H9 (cell line): ENCODE measurements at regions not wholly inside any gene's neighbourhood (a gene's known extent, or its start where the extent isn't known, plus 50 kb on each side); places are given as distances from the start of the nearest gene placed in this dataset.

Source experiments
- DNase-seq: peaks from one replicate; pipeline ENCODE4 v3.0.0-alpha.2; 2017
- H2AFZ ChIP-seq: one replicate; pipeline ENCODE4 v1.6.1; 2013; ENCODE audit warnings: mild to moderate bottlenecking, low read length, control low read depth, moderate library complexity
- H2AK5ac ChIP-seq: 2 replicates; pipeline ENCODE4 v1.6.1; 2013; ENCODE audit warnings: low read length, control low read depth, mixed read lengths; ENCODE audit not compliant: insufficient read length
- H2BK120ac ChIP-seq: one replicate; pipeline ENCODE4 v1.6.1; 2013; ENCODE audit warnings: low read depth, mild to moderate bottlenecking, low read length, control low read depth, inconsistent platforms; ENCODE audit not compliant: poor library complexity, severe bottlenecking
- H2BK12ac ChIP-seq: 2 replicates; pipeline ENCODE4 v1.6.1; 2013; ENCODE audit warnings: low read length, control low read depth, mixed read lengths, low read depth; ENCODE audit not compliant: insufficient read length
- H2BK15ac ChIP-seq: 2 replicates; pipeline ENCODE4 v1.6.1; 2013; ENCODE audit warnings: low read depth, low read length, control low read depth
- H2BK20ac ChIP-seq: one replicate; pipeline ENCODE4 v1.6.1; 2013; ENCODE audit warnings: low read depth, mild to moderate bottlenecking, low read length, control low read depth, inconsistent platforms; ENCODE audit not compliant: poor library complexity, severe bottlenecking
- H2BK5ac ChIP-seq: 2 replicates; pipeline ENCODE4 v1.6.1; 2013; ENCODE audit warnings: low read length, control low read depth, mixed read lengths; ENCODE audit not compliant: insufficient read length
- H3K14ac ChIP-seq: 2 replicates; pipeline ENCODE4 v1.6.1; 2013; ENCODE audit warnings: low read length, control low read depth; ENCODE audit not compliant: insufficient read depth
- H3K18ac ChIP-seq: 2 replicates; pipeline ENCODE4 v1.6.1; 2013; ENCODE audit warnings: low read depth, mild to moderate bottlenecking, mixed read lengths, low read length, control low read depth; ENCODE audit not compliant: insufficient read length
- H3K23ac ChIP-seq: 2 replicates; pipeline ENCODE4 v1.6.1; 2013; ENCODE audit warnings: low read length, control low read depth, mixed read lengths, low read depth; ENCODE audit not compliant: insufficient read length
- H3K23me2 ChIP-seq: 2 replicates; pipeline ENCODE4 v1.6.1; 2013; ENCODE audit warnings: low read depth, mild to moderate bottlenecking, mixed read lengths, low read length, control low read depth; ENCODE audit not compliant: insufficient read length, poor library complexity, severe bottlenecking
- H3K27ac ChIP-seq: 2 replicates; pipeline ENCODE4 v1.5.1; 2013; ENCODE audit warnings: low read length, control low read depth, mixed read lengths, low read depth; ENCODE audit not compliant: insufficient read length
- H3K27me3 ChIP-seq: 2 replicates; pipeline ENCODE4 v1.6.1; 2013; ENCODE audit warnings: low read length, control low read depth, inconsistent platforms; ENCODE audit not compliant: insufficient read depth
- H3K4ac ChIP-seq: 2 replicates; pipeline ENCODE4 v1.6.1; 2013; ENCODE audit warnings: low read depth, mild to moderate bottlenecking, control low read depth, inconsistent platforms, low read length, moderate library complexity
- H3K4me1 ChIP-seq: 2 replicates; pipeline ENCODE4 v1.6.1; 2013; ENCODE audit warnings: low read length, control low read depth, inconsistent platforms; ENCODE audit not compliant: insufficient read depth
- H3K4me2 ChIP-seq: 2 replicates; pipeline ENCODE4 v1.6.1; 2013; ENCODE audit warnings: low read length, control low read depth, mixed read lengths; ENCODE audit not compliant: insufficient read length, insufficient read depth
- H3K56ac ChIP-seq: 2 replicates; pipeline ENCODE4 v1.6.1; 2013; ENCODE audit warnings: low read depth, mild to moderate bottlenecking, mixed read lengths, low read length, control low read depth; ENCODE audit not compliant: insufficient read length
- H3K79me1 ChIP-seq: 2 replicates; pipeline ENCODE4 v1.6.1; 2013; ENCODE audit warnings: low read depth, mild to moderate bottlenecking, moderate library complexity, low read length, control low read depth, inconsistent platforms; ENCODE audit not compliant: insufficient read depth, poor library complexity, severe bottlenecking
- H3K79me2 ChIP-seq: 2 replicates; pipeline ENCODE4 v1.6.1; 2013; ENCODE audit warnings: low read length, control low read depth, inconsistent platforms; ENCODE audit not compliant: insufficient read depth
- H3K9ac ChIP-seq: 2 replicates; pipeline ENCODE4 v1.6.1; 2013; ENCODE audit warnings: low read length, control low read depth, mixed read lengths; ENCODE audit not compliant: insufficient read length; ENCODE audit errors: extremely low read depth
- H3K9me3 ChIP-seq: one replicate; pipeline ENCODE4 v1.6.1; 2013; ENCODE audit warnings: low read depth, low read length, inconsistent platforms; ENCODE audit not compliant: control insufficient read depth
- H3T11ph ChIP-seq: one replicate; pipeline ENCODE4 v1.6.1; 2013; ENCODE audit warnings: mild to moderate bottlenecking, low read length, control low read depth, inconsistent platforms
- H4K20me1 ChIP-seq: one replicate; pipeline ENCODE4 v1.6.1; 2013; ENCODE audit not compliant: control insufficient read depth, insufficient read length, insufficient read depth
- H4K5ac ChIP-seq: 2 replicates; pipeline ENCODE4 v1.6.1; 2013; ENCODE audit warnings: low read depth, mild to moderate bottlenecking, mixed read lengths, low read length, control low read depth; ENCODE audit not compliant: insufficient read length
- H4K8ac ChIP-seq: replicated peaks from 2 replicates; pipeline ENCODE4 v1.6.1; 2013; ENCODE audit warnings: low read length, control low read depth, mixed read lengths, low read depth; ENCODE audit not compliant: insufficient read length
- H4K91ac ChIP-seq: 2 replicates; pipeline ENCODE4 v1.6.1; 2013; ENCODE audit warnings: low read depth, mild to moderate bottlenecking, moderate library complexity, mixed read lengths, low read length, control low read depth; ENCODE audit not compliant: insufficient read length
- H3K27ac Mint-ChIP-seq, 3 experiments: 2 replicates in 2 of 3; 3 replicates in 1 of 3; pipeline ENCODE4 v1.8.0; 2020 to 2021; ENCODE audit warnings: mixed read lengths in 3 of 3, mild to moderate bottlenecking in 1 of 3, moderate library complexity in 1 of 3
- H3K27me3 Mint-ChIP-seq: 2 replicates; pipeline ENCODE4 v1.8.0; 2021; ENCODE audit warnings: low read depth, mild to moderate bottlenecking, moderate library complexity, mixed read lengths
- H3K36me3 Mint-ChIP-seq, 3 experiments: 2 replicates in 2 of 3; 3 replicates in 1 of 3; pipeline ENCODE4 v1.8.0; 2020 to 2021; ENCODE audit warnings: low read depth in 3 of 3, mixed read lengths in 3 of 3; ENCODE audit not compliant: insufficient read depth in 1 of 3
- H3K4me1 Mint-ChIP-seq, 2 experiments: 2 replicates each; pipeline ENCODE4 v1.8.0; 2020; ENCODE audit warnings: mixed read lengths in 2 of 2
- H3K4me3 Mint-ChIP-seq, 2 experiments: 2 replicates in 1 of 2; 3 replicates in 1 of 2; pipeline ENCODE4 v1.8.0; 2020 to 2021; ENCODE audit warnings: mild to moderate bottlenecking in 2 of 2, mixed read lengths in 2 of 2, moderate library complexity in 1 of 2
- H3K9me3 Mint-ChIP-seq, 2 experiments: 2 replicates in 1 of 2; 3 replicates in 1 of 2; pipeline ENCODE4 v1.8.0; 2020; ENCODE audit warnings: mild to moderate bottlenecking in 2 of 2, mixed read lengths in 2 of 2, moderate library complexity in 1 of 2
- CTCF ChIP-seq: fragments of 200-600 bp; sonication (generic); conservative IDR thresholded peaks from 3 replicates; pipeline ENCODE4 v1.8.0; 2021; ENCODE audit warnings: antibody characterized with exemption, mild to moderate bottlenecking
- WGBS: extraction: QIAGEN DNeasy Blood & Tissue Kit; methylation state at CpG from one replicate; pipeline ENCODE4 v1.1.7; 2013; ENCODE audit warnings: missing lambda C conversion rate, low lambda C conversion rate, mixed read lengths; ENCODE audit not compliant: insufficient read length; ENCODE audit errors: extremely low coverage; 5-methylcytosine and 5-hydroxymethylcytosine counted together

DNA sequence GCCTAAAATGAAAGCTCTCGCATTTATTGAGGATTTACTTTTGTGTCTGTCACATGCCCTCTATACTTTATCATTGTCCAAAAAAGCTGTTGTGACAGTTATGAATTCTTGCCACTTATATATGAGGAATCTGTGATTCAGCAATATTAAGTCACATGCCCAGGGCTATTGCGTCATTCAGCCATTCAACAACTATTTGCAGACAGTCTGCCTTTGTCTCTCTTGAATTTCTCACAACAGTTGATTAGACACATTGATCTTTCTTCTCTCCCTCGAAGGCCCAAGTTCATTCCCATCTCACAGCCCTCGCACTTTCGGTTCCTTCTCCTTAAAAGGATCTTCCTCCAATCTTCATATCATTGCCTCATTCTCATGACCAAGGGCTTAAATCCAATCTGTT is 342.6 kb downstream of the MZT1 start:
- TF ChIP-seq CTCF, result no peak
- no peak overlapping the region; a peak in 1 of 7 replicates for H3K27ac Mint-ChIP-seq
- Histone ChIP-seq H3K56ac (no peak overlapping the region), H3K23ac (no peak overlapping the region), H3K9ac (no peak overlapping the region), H3K4me2 (no peak overlapping the region), H3T11ph (no peak overlapping the region), H2BK20ac (no peak overlapping the region), H3K79me1 (no peaks in the 10 kb centered on the region), H2BK15ac (no peak overlapping the region), H4K8ac (no peak overlapping the region), H2AFZ (peak overlapping the region; percentile 49), H3K27me3 (no peaks in the 10 kb centered on the region), H2BK120ac (no peak overlapping the region), H2BK5ac (no peak overlapping the region), H3K27ac (no peak overlapping the region), H3K4me1 (no peaks in the 10 kb centered on the region), H3K14ac (no peak overlapping the region), H2AK5ac (no peak overlapping the region), H4K91ac (no peak overlapping the region), H3K9me3 (no peaks in the 10 kb centered on the region), H3K79me2 (no peaks in the 10 kb centered on the region), H4K20me1 (no peaks in the 10 kb centered on the region), H3K18ac (no peak overlapping the region), H3K4ac (no peak overlapping the region), H3K23me2 (no peaks in the 10 kb centered on the region), H4K5ac (no peak overlapping the region), H2BK12ac (no peak overlapping the region)
- H3K9me3 Mint-ChIP-seq, result no peaks in the 10 kb centered on the region
- H3K4me1 Mint-ChIP-seq, result peaks cover 0 to 3% of the 10 kb centered on the region in 2 experiments; a peak in 1 of 4 replicates
- H3K36me3 Mint-ChIP-seq, result no peaks in the 10 kb centered on the region
- DNase-seq, result no peak
- H3K27me3 Mint-ChIP-seq, result no peaks in the 10 kb centered on the region
- H3K4me3 Mint-ChIP-seq, result no peak overlapping the region
- WGBS, result no CpG with 5 or more reads among the region's 5 CpGs
